Activated naive CD4-positive, alpha-beta T cell treated with anti-CD3 and anti-CD28 coated beads, Interleukin-2, amount 50 U/mL, for 72 hours (primary cell): ENCODE measurements at regions not wholly inside any gene's neighbourhood (a gene's known extent, or its start where the extent isn't known, plus 50 kb on each side); places are given as distances from the start of the nearest gene placed in this dataset.

Experiments used
- ATAC-seq, 2 donors: fragments of 150-1000 bp; cut with Tn5 transposase; 2 replicates each; pipeline ENCODE4 v1.10.0; 2021; ENCODE audit warnings: mild to moderate bottlenecking in 2 of 2, moderate library complexity in 2 of 2
- DNase-seq, 2 donors: peaks; one replicate each; pipeline ENCODE4 v3.0.0; 2021 to 2022; ENCODE audit warnings: low spot score in 2 of 2
- H3K27ac Mint-ChIP-seq, 2 donors: one replicate each; pipeline ENCODE4 v1.8.0; 2022; ENCODE audit warnings: mild to moderate bottlenecking in 2 of 2, mixed read lengths in 2 of 2
- H3K36me3 Mint-ChIP-seq, 2 donors: one replicate each; pipeline ENCODE4 v1.8.0; 2022; ENCODE audit warnings: mixed read lengths in 2 of 2
- H3K9me3 Mint-ChIP-seq, 2 donors: one replicate each; pipeline ENCODE4 v1.8.0; 2022; ENCODE audit warnings: mixed read lengths in 2 of 2

GRCh38 chr4:81638698-81639097 lies 167.0 kb upstream of the RASGEF1B start:
- Mint-ChIP-seq H3K27ac (no peak overlapping the region), H3K9me3 (no peaks in the 10 kb centered on the region), H3K36me3 (peaks cover 0 to 3% of the 10 kb centered on the region in 2 donors)
- ATAC-seq (peak; percentile 49 to 67), DNase-seq (no peak)

GRCh38 chr4:81635739-81636138 lies 164.0 kb upstream of the RASGEF1B start:
- DNase-seq (no peak), ATAC-seq (no peak)
- H3K36me3 Mint-ChIP-seq, result no peaks in the 10 kb centered on the region
- H3K9me3 Mint-ChIP-seq, result no peaks in the 10 kb centered on the region
- no peak overlapping the region for H3K27ac Mint-ChIP-seq

GRCh38 chr4:81634766-81635549 lies 163.3 kb upstream of the RASGEF1B start:
- DNase-seq, result no peak
- no peak for ATAC-seq
- no peaks in the 10 kb centered on the region for H3K36me3 Mint-ChIP-seq
- no peak overlapping the region for H3K27ac Mint-ChIP-seq
- H3K9me3 Mint-ChIP-seq, result no peaks in the 10 kb centered on the region

DNA sequence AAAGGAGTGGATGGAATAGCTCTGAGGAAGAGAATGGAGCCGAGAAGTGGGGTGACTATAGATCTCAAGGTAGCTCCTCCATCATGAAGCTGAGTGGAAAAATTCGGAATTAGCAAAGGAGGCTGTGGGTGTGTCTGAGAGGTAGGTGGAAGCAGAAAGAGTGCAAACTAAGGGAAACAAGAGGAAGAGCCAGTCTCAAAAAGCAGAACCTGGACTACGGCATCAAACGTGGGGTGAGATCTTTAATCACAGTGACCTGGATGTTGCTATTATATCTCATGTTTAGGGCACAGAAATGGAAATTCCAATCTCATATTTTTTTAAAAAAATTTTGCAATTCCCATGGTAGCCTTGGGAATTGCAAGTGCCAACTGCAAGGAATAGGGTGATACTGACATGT lies 162.5 kb upstream of the RASGEF1B start:
- Mint-ChIP-seq H3K27ac (no peak overlapping the region), H3K9me3 (no peaks in the 10 kb centered on the region), H3K36me3 (no peaks in the 10 kb centered on the region)
- no peak for DNase-seq
- no peak for ATAC-seq

DNA sequence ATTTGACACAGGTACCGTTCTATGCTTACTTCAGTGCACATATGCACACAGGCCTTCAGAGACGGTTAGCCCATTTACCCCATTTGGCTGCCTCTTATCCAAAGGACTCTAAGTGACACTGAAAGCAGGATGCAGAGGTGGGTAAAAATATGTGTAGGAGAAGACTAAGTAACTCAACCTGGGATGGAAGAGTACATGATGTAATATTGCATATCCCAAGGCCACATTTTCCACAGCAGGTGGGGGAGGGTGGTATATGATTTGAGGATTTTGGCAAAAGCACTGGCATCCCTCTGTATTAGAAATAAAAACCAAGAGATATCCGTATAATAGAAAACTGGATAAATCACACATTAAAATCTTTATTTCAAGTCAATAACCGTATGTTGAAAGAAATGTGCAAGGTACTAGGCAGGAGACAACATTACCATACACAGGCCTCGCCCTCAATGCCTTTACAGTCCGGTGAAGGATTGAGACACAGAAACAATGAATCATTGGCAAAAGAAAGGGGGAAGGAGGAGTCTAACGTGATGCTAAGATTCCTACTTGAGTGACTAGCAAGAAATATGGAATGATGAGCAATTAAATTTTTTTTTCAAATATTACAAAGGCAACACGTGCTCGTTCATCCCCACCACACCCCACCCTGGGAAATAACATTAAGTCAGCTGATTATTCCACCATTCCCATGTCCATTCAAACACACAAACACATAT lies 161.0 kb upstream of the RASGEF1B start:
- DNase-seq (no peak), ATAC-seq (no peak)
- no peaks in the 10 kb centered on the region for H3K36me3 Mint-ChIP-seq
- H3K27ac Mint-ChIP-seq, result no peak overlapping the region
- no peaks in the 10 kb centered on the region for H3K9me3 Mint-ChIP-seq

GRCh38 chr4:81631958-81632441 lies 160.3 kb upstream of the RASGEF1B start:
- ATAC-seq, result no peak
- Mint-ChIP-seq H3K36me3 (no peaks in the 10 kb centered on the region), H3K9me3 (no peaks in the 10 kb centered on the region), H3K27ac (no peak overlapping the region)
- DNase-seq, result no peak

DNA sequence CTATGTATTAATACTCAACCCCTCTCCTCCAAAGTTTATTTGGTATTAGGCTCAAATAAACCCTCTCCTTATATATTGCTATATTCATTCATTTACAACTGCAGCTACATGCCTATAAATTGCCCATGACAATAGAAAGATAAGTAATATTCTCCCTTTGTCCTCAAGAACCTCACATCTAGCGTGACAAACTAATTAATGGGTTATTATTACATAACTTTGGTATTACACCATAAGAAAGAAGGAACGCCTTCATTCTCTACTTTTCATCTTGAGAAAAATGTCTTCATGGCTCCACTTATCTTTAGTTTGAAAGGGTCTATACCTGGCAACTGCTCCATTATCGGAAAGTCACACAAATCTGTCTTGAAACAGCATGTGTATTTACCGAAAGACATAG lies 157.7 kb upstream of the RASGEF1B start:
- no peak for ATAC-seq
- H3K9me3 Mint-ChIP-seq, result no peaks in the 10 kb centered on the region
- H3K36me3 Mint-ChIP-seq, result no peaks in the 10 kb centered on the region
- DNase-seq, result no peak
- no peak overlapping the region for H3K27ac Mint-ChIP-seq

DNA sequence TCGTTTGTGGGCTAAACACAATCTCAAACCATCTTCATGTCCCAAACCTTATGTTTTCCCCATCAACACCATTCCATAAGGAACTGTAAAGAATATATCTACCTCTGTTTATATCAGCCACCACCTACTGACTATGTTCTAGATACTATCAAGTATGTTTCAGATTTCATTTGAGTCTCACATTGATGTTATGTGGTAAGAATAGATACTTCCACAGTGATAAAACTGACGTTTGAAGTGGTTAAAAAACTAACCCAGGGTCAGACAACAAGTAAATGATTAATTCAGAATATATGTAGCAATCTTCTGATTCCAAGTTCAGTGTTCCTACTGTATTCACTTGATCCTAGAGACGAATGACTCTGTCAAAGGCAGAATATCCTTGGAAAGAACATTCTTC lies 156.8 kb upstream of the RASGEF1B start:
- DNase-seq, result no peak

GRCh38 chr4:81627590-81627989 lies 155.9 kb upstream of the RASGEF1B start:
- DNase-seq (no peak), ATAC-seq (no peak)
- Mint-ChIP-seq H3K27ac (no peak overlapping the region), H3K36me3 (no peaks in the 10 kb centered on the region), H3K9me3 (no peaks in the 10 kb centered on the region)

More for the DNA sequence above, 156.8 kb upstream of the RASGEF1B start:
- Mint-ChIP-seq H3K36me3 (no peaks in the 10 kb centered on the region), H3K27ac (no peak overlapping the region), H3K9me3 (no peaks in the 10 kb centered on the region)
- peak; percentile 39 to 78 for ATAC-seq

GRCh38 chr4:81626851-81627250 lies 155.1 kb upstream of the RASGEF1B start:
- Mint-ChIP-seq H3K9me3 (no peaks in the 10 kb centered on the region), H3K36me3 (no peaks in the 10 kb centered on the region), H3K27ac (no peak overlapping the region)
- DNase-seq, result no peak
- ATAC-seq, result no peak

- H3K9me3 Mint-ChIP-seq, result no peaks in the 10 kb centered on the region
- no peaks in the 10 kb centered on the region for H3K36me3 Mint-ChIP-seq
- ATAC-seq (no peak), DNase-seq (no peak)
- no peak overlapping the region for H3K27ac Mint-ChIP-seq
Measured at GRCh38 chr4:81625422-81626417, 154.0 kb upstream of the RASGEF1B start.

DNA sequence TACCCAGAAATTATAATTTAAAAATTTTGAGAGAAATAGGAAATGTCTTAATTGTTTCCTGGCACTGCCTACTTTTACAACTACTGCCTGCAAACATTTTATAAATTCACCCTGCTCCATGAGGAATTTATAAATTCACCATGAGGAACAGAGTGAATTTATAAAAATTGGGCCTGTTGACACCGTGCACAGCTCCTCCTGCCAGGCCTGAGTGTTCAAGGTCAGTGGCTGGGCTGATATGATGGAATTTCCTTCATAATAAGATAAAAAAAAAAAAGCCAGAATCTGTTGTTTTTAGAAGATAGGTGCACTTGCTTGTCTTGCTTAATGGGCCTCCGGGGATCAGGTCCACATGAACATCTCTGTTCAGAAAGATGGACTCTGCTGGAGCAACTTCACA lies 151.7 kb upstream of the RASGEF1B start:
- ATAC-seq (no peak), DNase-seq (no peak)
- peaks cover 3 to 9% of the 10 kb centered on the region in 2 donors for H3K9me3 Mint-ChIP-seq
- no peak overlapping the region for H3K27ac Mint-ChIP-seq
- no peaks in the 10 kb centered on the region for H3K36me3 Mint-ChIP-seq

GRCh38 chr4:81622474-81623184 lies 150.9 kb upstream of the RASGEF1B start:
- no peak overlapping the region for H3K27ac Mint-ChIP-seq
- H3K36me3 Mint-ChIP-seq, result no peaks in the 10 kb centered on the region
- DNase-seq (no peak), ATAC-seq (no peak)
- H3K9me3 Mint-ChIP-seq, result peaks cover 3 to 9% of the 10 kb centered on the region in 2 donors

DNA sequence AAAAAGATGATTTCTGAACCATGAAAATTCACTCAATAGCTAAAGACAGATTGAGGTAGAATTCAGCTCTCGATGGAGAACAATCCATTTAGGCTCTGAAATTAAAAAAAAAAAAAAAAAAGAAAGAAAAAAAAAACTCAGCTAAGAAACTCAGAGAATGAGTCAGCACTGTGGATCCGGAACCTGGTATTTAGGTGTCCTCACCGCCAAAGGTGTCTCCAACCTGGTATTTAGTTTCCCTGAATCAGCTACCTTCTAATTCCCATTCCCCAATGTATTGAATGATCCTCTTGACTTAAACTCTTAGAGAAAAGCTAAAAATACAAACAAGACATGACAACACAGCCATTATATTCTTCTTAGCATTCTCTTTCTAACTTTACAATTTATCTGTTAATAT lies 150.3 kb upstream of the RASGEF1B start:
- no peak overlapping the region for H3K27ac Mint-ChIP-seq
- ATAC-seq, result no peak
- H3K36me3 Mint-ChIP-seq, result no peaks in the 10 kb centered on the region
- no peak for DNase-seq
- H3K9me3 Mint-ChIP-seq, result peaks cover 3 to 9% of the 10 kb centered on the region in 2 donors

GRCh38 chr4:81621490-81621889 lies 149.8 kb upstream of the RASGEF1B start:
- ATAC-seq, result no peak
- Mint-ChIP-seq H3K9me3 (peaks cover 3 to 9% of the 10 kb centered on the region in 2 donors), H3K27ac (no peak overlapping the region), H3K36me3 (no peaks in the 10 kb centered on the region)
- no peak for DNase-seq

DNA sequence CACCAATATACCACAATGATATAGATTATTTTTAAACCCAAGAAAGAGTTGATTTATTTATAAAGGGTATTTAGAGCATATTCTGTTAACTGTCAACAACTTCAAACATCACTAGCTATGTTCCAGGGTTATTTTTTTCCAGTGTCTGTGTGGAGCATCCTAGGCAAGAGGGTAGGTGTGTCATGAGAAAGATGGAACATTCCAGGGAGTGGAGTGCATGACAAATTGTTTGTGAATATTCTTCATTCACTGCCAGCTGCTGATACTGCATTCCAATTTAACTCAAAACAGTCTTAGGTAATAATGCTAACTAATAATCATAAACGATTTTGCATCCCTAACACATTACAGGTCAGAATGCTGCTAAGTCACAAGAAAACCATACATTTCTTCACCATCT lies 148.7 kb upstream of the RASGEF1B start:
- ATAC-seq, result no peak
- H3K27ac Mint-ChIP-seq, result no peak overlapping the region
- peaks cover 3 to 9% of the 10 kb centered on the region in 2 donors for H3K9me3 Mint-ChIP-seq
- DNase-seq, result no peak
- no peaks in the 10 kb centered on the region for H3K36me3 Mint-ChIP-seq
